ENCODE measurements at regions not wholly inside any gene's neighbourhood (a gene's known extent, or its start where the extent isn't known, plus 50 kb on each side); places are given as distances from the start of the nearest gene placed in this dataset.

DNA sequence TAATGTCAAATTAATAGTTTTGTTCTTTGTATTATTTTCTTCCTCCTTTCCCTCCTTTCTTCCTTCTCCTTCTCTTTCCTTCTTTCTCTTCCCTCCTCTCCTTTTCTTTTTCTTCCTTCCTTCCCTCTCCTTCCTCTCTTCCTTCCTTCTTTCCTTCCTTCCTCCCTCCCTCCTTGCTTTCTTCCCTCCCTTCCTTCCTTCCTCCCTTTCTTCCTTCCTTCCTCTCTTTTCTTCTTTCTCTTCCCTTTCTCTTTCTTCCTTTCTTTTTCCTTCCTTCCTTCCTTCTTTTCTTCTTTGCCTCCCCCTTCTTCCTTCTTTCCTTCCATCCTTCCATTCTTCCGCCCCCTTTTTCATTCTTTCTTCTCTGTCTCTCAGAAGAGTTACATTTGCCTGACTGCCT lies 518.2 kb upstream of the ID4 start:
- H3K4me2 ChIP-seq (ENCODE audit: low read length): no peak overlapping the region
- H3K4me3 ChIP-seq (ENCODE audit: low read length): no peak overlapping the region
- H3K9me3 ChIP-seq (replicated peaks; ENCODE audit: low read length): no peaks in the 10 kb centered on the region
- no peaks in the 10 kb centered on the region for H3K4me1 ChIP-seq (ENCODE audit: control insufficient read depth, insufficient read depth, low read length)
- no peak overlapping the region for H3K9ac ChIP-seq (ENCODE audit: low read depth, low read length)
- H3K27me3 ChIP-seq (ENCODE audit: control insufficient read depth, insufficient read depth, low read length): no peaks in the 10 kb centered on the region
- no peaks in the 10 kb centered on the region for H3K36me3 ChIP-seq (ENCODE audit: insufficient read depth, low read length)

DNA sequence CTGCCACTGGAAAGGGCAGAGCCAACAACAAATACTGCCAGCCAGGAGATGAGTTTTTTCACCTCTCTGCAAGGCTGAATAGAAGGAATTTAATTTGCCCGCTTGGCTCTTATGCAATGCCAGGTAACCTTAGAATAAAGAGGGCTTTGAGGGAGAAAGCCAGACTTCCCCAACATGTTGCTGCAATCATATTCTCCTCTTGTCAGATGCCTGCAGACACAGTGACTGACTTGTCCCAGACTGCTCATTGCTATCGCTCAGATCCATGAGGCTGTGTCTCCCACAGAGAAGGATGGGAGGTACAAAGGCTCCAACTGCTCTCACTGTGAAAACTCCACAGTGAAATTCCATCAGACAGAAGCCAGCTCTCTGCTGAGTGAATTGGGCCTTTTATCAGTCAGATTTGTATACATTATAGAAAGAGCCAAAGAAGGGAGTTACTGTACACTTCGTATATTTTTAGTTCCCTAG lies 517.0 kb upstream of the ID4 start:
- H3K4me1 ChIP-seq (ENCODE audit: control insufficient read depth, insufficient read depth, low read length): no peaks in the 10 kb centered on the region
- no peaks in the 10 kb centered on the region for H3K36me3 ChIP-seq (ENCODE audit: insufficient read depth, low read length)
- no peak overlapping the region for H3K9ac ChIP-seq (ENCODE audit: low read depth, low read length)
- H3K4me3 ChIP-seq (ENCODE audit: low read length): no peak overlapping the region
- no peaks in the 10 kb centered on the region for H3K27me3 ChIP-seq (ENCODE audit: control insufficient read depth, insufficient read depth, low read length)
- H3K9me3 ChIP-seq (replicated peaks; ENCODE audit: low read length): no peaks in the 10 kb centered on the region
- H3K4me2 ChIP-seq (ENCODE audit: low read length): no peak overlapping the region

DNA sequence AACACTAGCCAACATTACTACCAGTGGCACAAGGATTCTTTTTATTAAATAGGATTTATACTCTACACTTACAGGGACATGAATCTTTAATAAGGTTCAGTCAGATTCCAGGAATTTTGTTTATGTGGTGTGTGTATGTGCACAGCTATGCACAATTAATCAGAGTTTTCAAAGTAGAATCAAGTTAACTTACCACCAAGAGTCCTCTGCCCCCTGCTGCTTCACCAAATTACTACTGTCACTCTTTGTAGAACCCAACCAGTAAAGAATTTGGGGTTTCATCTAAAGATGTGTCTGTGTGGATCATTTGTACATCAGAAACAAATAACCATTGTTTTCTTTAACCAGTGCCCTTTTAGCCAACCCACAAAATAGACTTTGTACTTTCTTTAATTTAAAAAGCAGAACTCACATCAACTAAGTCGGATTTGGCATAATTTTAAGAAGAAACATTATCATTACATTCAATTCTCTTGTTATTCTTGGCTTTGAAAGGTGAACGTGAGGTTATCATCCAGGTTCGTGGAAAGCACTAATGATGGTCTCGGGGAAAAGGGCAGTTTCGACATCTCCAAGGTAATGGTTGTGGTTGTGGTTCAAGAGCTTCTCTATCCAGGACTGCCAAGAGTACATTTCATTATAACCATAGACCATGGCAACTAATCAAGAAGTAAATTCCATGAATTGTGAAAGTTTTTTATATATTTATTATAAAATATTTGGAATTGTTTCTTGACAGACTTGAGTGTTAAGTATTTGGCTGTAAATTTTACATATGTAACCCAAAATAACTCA lies 514.3 kb upstream of the ID4 start:
- Histone ChIP-seq H3K9ac (ENCODE audit: low read depth, low read length) (no peak overlapping the region), H3K4me2 (ENCODE audit: low read length) (no peak overlapping the region), H3K4me1 (ENCODE audit: control insufficient read depth, insufficient read depth, low read length) (no peaks in the 10 kb centered on the region), H3K9me3 (replicated peaks; ENCODE audit: low read length) (no peaks in the 10 kb centered on the region), H3K4me3 (ENCODE audit: low read length) (no peak overlapping the region), H3K27me3 (ENCODE audit: control insufficient read depth, insufficient read depth, low read length) (no peaks in the 10 kb centered on the region), H3K36me3 (ENCODE audit: insufficient read depth, low read length) (no peaks in the 10 kb centered on the region)

DNA sequence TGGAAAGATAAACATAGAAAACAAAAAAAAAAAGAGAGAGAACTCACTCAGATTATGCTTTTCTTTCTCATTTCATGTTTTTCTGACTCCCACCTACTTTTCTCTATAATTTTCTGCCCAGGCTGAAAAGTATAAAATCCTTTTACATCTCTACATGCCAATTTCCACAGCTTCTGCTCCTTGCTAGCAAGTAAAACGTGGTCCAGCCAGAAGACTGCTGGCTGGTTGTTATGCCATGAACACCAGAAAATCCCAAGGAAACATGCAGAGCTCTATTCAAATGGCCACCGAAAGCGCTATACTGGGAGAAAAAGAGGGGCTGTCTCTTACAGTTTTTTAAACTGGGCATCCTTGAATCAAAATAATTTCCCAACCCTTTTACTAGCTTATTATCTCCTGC lies 512.8 kb upstream of the ID4 start:
- Histone ChIP-seq H3K36me3 (ENCODE audit: insufficient read depth, low read length) (no peaks in the 10 kb centered on the region), H3K9me3 (replicated peaks; ENCODE audit: low read length) (no peaks in the 10 kb centered on the region), H3K4me2 (ENCODE audit: low read length) (no peak overlapping the region), H3K4me1 (ENCODE audit: control insufficient read depth, insufficient read depth, low read length) (no peaks in the 10 kb centered on the region), H3K27me3 (ENCODE audit: control insufficient read depth, insufficient read depth, low read length) (no peaks in the 10 kb centered on the region), H3K4me3 (ENCODE audit: low read length) (no peak overlapping the region), H3K9ac (ENCODE audit: low read depth, low read length) (no peak overlapping the region)

DNA sequence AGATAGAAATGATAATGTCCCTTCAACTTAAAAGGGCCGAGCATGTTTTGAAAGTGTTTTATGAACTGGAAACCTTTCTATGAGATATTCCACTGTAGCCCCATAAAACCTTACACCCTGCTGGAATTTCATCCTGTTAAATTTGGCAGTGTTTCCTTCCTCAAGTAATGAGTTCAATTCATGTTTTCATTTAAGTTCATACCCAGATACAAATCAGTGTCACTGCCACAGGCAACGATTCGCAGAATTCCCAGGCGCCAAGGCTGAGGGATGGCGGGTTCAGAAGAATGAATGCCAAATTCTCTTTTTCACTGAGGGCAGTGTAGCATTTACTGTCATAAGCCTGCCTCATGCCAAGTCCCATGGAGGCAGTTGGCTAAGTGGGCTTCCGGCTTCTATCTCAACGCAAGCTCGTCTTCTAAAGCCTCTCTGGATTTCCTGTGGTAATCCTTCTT lies 511.8 kb upstream of the ID4 start:
- Histone ChIP-seq H3K4me2 (ENCODE audit: low read length) (no peak overlapping the region), H3K9me3 (replicated peaks; ENCODE audit: low read length) (no peaks in the 10 kb centered on the region), H3K36me3 (ENCODE audit: insufficient read depth, low read length) (no peaks in the 10 kb centered on the region), H3K9ac (ENCODE audit: low read depth, low read length) (no peak overlapping the region), H3K4me1 (ENCODE audit: control insufficient read depth, insufficient read depth, low read length) (no peaks in the 10 kb centered on the region), H3K27me3 (ENCODE audit: control insufficient read depth, insufficient read depth, low read length) (no peaks in the 10 kb centered on the region), H3K4me3 (ENCODE audit: low read length) (no peak overlapping the region)

DNA sequence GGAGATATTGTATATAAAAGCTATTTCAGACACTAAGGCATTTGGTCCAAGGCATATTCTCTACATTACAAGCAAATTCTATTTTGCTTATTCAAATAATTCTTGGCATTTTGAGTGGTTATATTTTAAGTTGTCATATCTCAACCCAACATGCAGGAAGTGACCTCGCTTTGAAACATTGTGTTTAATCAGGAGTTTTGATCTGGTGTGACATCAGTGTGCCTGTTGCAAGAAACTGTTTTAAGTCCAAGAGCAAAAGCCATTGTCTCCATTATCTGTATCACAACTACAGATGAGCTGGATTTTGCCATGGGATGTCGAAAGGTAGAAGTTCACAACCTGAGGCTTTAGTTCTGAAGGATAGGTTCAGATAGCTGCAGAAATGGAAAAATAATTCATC lies 509.9 kb upstream of the ID4 start:
- Histone ChIP-seq H3K36me3 (ENCODE audit: insufficient read depth, low read length) (no peaks in the 10 kb centered on the region), H3K9me3 (replicated peaks; ENCODE audit: low read length) (no peaks in the 10 kb centered on the region), H3K4me3 (ENCODE audit: low read length) (no peak overlapping the region), H3K4me1 (ENCODE audit: control insufficient read depth, insufficient read depth, low read length) (no peaks in the 10 kb centered on the region), H3K4me2 (ENCODE audit: low read length) (no peak overlapping the region), H3K9ac (ENCODE audit: low read depth, low read length) (no peak overlapping the region), H3K27me3 (ENCODE audit: control insufficient read depth, insufficient read depth, low read length) (no peaks in the 10 kb centered on the region)

DNA sequence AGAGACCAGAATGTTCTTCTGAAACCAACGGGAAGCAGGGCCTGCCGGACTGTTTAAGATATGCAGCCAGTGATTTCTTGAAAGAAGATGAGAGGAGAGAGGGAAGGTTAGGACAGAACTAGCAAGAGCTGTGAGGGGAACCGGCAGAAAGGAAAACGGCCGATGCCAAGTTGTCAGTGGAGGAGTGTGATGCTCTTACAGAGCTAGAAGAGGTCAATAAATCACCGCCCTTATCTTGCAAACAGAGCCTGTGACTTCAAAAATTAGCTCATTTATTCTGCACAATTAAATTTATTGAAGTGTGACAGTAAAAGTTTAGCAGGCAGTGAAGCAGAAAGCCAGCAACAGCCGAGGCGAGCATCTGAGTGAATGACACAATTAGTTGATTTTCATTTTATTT lies 509.5 kb upstream of the ID4 start:
- Histone ChIP-seq H3K4me3 (ENCODE audit: low read length) (no peak overlapping the region), H3K36me3 (ENCODE audit: insufficient read depth, low read length) (no peaks in the 10 kb centered on the region)

DNA sequence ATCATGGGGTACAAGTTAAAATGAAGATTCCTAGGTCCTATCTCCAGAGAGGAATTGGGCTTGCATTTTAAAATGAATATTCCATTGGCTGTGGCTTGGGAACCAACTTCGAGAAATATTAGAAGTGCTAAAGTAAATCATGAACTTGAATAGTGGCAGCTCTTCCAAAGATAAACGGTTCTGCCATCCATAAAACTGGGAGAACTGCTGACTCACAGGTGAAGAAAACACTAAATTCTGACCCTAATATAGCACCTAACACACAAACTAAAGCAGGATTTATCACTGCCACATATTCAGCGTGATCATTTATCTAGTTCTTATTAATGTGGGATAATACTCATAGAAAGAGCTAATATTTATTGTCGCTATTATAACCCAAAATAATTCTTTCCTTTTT lies 508.1 kb upstream of the ID4 start:
- no peak overlapping the region for H3K9ac ChIP-seq (ENCODE audit: low read depth, low read length)

More for the DNA sequence above, 509.5 kb upstream of the ID4 start:
- Histone ChIP-seq H3K4me2 (ENCODE audit: low read length) (no peak overlapping the region), H3K9me3 (replicated peaks; ENCODE audit: low read length) (no peaks in the 10 kb centered on the region), H3K4me1 (ENCODE audit: control insufficient read depth, insufficient read depth, low read length) (no peaks in the 10 kb centered on the region), H3K27me3 (ENCODE audit: control insufficient read depth, insufficient read depth, low read length) (no peaks in the 10 kb centered on the region), H3K9ac (ENCODE audit: low read depth, low read length) (no peak overlapping the region)

DNA sequence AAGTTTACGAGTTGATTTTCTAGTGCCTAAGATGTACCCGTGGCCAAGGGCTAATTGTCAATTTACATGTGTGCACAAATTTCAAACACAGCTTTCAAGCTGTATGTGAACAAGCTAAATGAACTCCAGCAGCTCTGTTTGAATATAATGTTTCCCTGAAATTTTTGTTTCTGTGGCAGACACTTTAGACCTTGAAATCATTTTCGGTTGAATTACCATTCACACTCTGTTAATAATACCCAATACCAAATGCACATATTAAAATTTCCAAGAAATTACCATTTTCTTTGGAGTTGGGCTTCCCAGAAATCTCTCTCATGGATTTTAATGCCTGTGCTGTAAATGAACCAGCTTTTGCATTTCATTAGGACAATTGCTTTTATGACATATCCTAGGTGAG lies 506.1 kb upstream of the ID4 start:
- H3K27me3 ChIP-seq (ENCODE audit: control insufficient read depth, insufficient read depth, low read length): no peaks in the 10 kb centered on the region
- H3K9me3 ChIP-seq (replicated peaks; ENCODE audit: low read length): no peaks in the 10 kb centered on the region
- H3K4me2 ChIP-seq (ENCODE audit: low read length): no peak overlapping the region
- peaks cover 3% of the 10 kb centered on the region for H3K4me1 ChIP-seq (ENCODE audit: control insufficient read depth, insufficient read depth, low read length)
- H3K4me3 ChIP-seq (ENCODE audit: low read length): no peak overlapping the region
- H3K36me3 ChIP-seq (ENCODE audit: insufficient read depth, low read length): no peaks in the 10 kb centered on the region
- H3K9ac ChIP-seq (ENCODE audit: low read depth, low read length): no peak overlapping the region

More for the DNA sequence above, 508.1 kb upstream of the ID4 start:
- H3K4me3 ChIP-seq (ENCODE audit: low read length): no peak overlapping the region
- no peaks in the 10 kb centered on the region for H3K9me3 ChIP-seq (replicated peaks; ENCODE audit: low read length)
- no peak overlapping the region for H3K4me2 ChIP-seq (ENCODE audit: low read length)
- no peaks in the 10 kb centered on the region for H3K36me3 ChIP-seq (ENCODE audit: insufficient read depth, low read length)
- no peaks in the 10 kb centered on the region for H3K27me3 ChIP-seq (ENCODE audit: control insufficient read depth, insufficient read depth, low read length)
- no peaks in the 10 kb centered on the region for H3K4me1 ChIP-seq (ENCODE audit: control insufficient read depth, insufficient read depth, low read length)

DNA sequence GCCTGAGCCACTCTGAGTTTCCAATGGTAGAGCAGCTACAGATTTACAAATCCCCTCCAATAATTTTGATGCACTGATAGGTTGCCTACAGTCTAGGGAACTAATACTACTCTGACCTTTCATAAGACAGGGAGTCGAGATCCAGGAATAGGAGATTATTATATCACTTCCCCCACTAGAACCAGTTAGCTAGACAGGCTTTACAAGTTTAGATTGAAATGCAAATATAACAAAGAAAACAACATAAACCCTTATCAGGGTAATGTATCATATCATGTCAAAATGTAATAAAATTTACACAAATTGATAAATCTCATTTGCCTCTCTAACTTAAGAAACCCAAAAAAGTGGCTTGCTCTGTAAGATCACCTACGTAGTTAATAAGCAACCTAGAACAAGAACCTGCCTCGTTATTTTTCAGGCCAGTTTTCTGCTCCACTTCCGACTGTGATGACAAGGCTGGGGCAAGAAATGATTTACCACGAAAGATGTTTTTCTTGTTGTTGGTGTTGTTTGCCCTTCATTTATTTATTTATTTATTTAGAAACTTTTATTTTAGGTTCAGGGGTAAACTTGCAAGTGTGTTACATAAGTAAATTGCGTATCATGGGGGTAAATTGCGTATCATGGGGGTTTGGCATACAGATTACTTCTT lies 504.2 kb upstream of the ID4 start:
- peaks cover 9% of the 10 kb centered on the region for H3K4me1 ChIP-seq (ENCODE audit: control insufficient read depth, insufficient read depth, low read length)
- no peaks in the 10 kb centered on the region for H3K27me3 ChIP-seq (ENCODE audit: control insufficient read depth, insufficient read depth, low read length)
- no peaks in the 10 kb centered on the region for H3K9me3 ChIP-seq (replicated peaks; ENCODE audit: low read length)
- H3K9ac ChIP-seq (ENCODE audit: low read depth, low read length): no peak overlapping the region
- H3K4me2 ChIP-seq (ENCODE audit: low read length): no peak overlapping the region
- H3K36me3 ChIP-seq (ENCODE audit: insufficient read depth, low read length): no peaks in the 10 kb centered on the region
- H3K4me3 ChIP-seq (ENCODE audit: low read length): no peak overlapping the region

DNA sequence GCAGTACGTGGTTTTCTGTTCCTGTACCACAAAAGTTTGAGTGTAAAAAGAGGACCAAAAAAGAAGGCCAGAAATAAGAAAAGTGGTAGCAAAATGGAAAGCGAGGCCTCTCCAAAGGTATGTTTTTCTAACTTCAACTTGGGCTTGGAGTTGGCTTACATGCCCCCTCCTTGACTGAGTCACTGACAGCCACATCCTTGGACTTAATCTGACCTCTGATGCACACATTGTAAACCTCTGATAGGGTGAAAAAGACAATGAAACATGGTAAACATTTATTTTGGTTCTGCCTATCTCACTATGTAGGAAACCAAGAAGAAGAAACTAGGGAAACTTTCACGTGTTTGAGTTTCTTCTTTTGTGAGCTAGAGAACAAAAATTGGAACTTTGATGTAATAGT lies 503.2 kb upstream of the ID4 start:
- Histone ChIP-seq H3K4me2 (ENCODE audit: low read length) (peak overlapping the region; percentile 1), H3K27me3 (ENCODE audit: control insufficient read depth, insufficient read depth, low read length) (no peaks in the 10 kb centered on the region), H3K9me3 (replicated peaks; ENCODE audit: low read length) (no peaks in the 10 kb centered on the region), H3K4me3 (ENCODE audit: low read length) (no peak overlapping the region), H3K9ac (ENCODE audit: low read depth, low read length) (no peak overlapping the region), H3K36me3 (ENCODE audit: insufficient read depth, low read length) (no peaks in the 10 kb centered on the region), H3K4me1 (ENCODE audit: control insufficient read depth, insufficient read depth, low read length) (peaks cover 9% of the 10 kb centered on the region)

DNA sequence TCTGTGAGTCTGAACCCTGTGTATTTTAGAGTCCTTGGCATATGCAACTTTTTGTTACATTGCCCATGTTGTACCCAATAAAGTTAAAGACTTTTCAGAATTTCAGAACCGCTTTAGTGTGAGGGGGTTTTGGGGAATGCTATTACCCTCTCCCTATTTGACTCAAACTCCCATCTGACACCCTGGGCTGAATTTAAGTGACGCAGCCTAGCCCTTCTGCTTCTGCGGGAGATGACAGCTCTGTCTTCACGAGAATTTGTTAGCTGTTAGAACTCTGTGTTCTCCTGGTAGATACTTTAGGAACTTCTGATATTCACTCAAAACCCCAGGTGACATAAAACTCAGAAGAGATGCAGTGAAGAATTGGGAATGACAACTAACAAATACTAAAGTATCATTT lies 500.6 kb upstream of the ID4 start:
- no peak overlapping the region for H3K4me3 ChIP-seq (ENCODE audit: low read length)
- H3K9ac ChIP-seq (ENCODE audit: low read depth, low read length): no peak overlapping the region
- peaks cover 9% of the 10 kb centered on the region for H3K4me1 ChIP-seq (ENCODE audit: control insufficient read depth, insufficient read depth, low read length)
- no peaks in the 10 kb centered on the region for H3K36me3 ChIP-seq (ENCODE audit: insufficient read depth, low read length)
- no peak overlapping the region for H3K4me2 ChIP-seq (ENCODE audit: low read length)
- no peaks in the 10 kb centered on the region for H3K9me3 ChIP-seq (replicated peaks; ENCODE audit: low read length)
- no peaks in the 10 kb centered on the region for H3K27me3 ChIP-seq (ENCODE audit: control insufficient read depth, insufficient read depth, low read length)

All from skeletal muscle satellite cell (primary cell).